Endodermal cell (in vitro differentiated cells): ENCODE measurements at regions not wholly inside any gene's neighbourhood (a gene's known extent, or its start where the extent isn't known, plus 50 kb on each side); places are given as distances from the start of the nearest gene placed in this dataset.

Source experiments
- DNase-seq: peaks from one replicate; pipeline ENCODE4 v3.0.0-alpha.2; 2017
- H3K27ac ChIP-seq: 2 replicates; pipeline ENCODE4 v1.5.1; 2013; ENCODE audit warnings: mild to moderate bottlenecking, low read depth, low read length, moderate library complexity
- H3K27me3 ChIP-seq: 2 replicates; pipeline ENCODE4 v1.6.1; 2013; ENCODE audit warnings: mild to moderate bottlenecking, low read length, moderate library complexity; ENCODE audit not compliant: insufficient read depth, control insufficient read depth, poor library complexity, severe bottlenecking
- H3K36me3 ChIP-seq: 2 replicates; pipeline ENCODE4 v1.7.0; 2013; ENCODE audit warnings: mild to moderate bottlenecking, low read length, moderate library complexity; ENCODE audit not compliant: control insufficient read depth, insufficient read depth
- H3K4me1 ChIP-seq: one replicate; pipeline ENCODE4 v1.7.0; 2013; ENCODE audit warnings: low read length; ENCODE audit not compliant: control insufficient read depth, insufficient read depth
- H3K4me3 ChIP-seq: 2 replicates; pipeline ENCODE4 v1.5.1; 2013; ENCODE audit warnings: mild to moderate bottlenecking, low read length, moderate library complexity
- H3K9ac ChIP-seq: 2 replicates; pipeline ENCODE4 v1.6.1; 2013; ENCODE audit warnings: mild to moderate bottlenecking, low read length, moderate library complexity; ENCODE audit not compliant: poor library complexity, severe bottlenecking; ENCODE audit errors: extremely low read depth
- H3K9me3 ChIP-seq: 2 replicates; pipeline ENCODE4 v1.6.1; 2013; ENCODE audit warnings: mild to moderate bottlenecking, low read length, moderate library complexity; ENCODE audit not compliant: control insufficient read depth
- H3K27ac Mint-ChIP-seq: 2 replicates; pipeline ENCODE4 v1.8.0; 2020; ENCODE audit warnings: mixed read lengths
- H3K27me3 Mint-ChIP-seq: 2 replicates; pipeline ENCODE4 v1.8.0; 2021; ENCODE audit warnings: mild to moderate bottlenecking, mixed read lengths; ENCODE audit not compliant: insufficient read depth
- H3K36me3 Mint-ChIP-seq: 2 replicates; pipeline ENCODE4 v1.8.0; 2020; ENCODE audit warnings: low read depth, mixed read lengths
- H3K4me1 Mint-ChIP-seq: 2 replicates; pipeline ENCODE4 v1.8.0; 2020; ENCODE audit warnings: mixed read lengths
- H3K4me3 Mint-ChIP-seq: 2 replicates; pipeline ENCODE4 v1.8.0; 2020; ENCODE audit warnings: mild to moderate bottlenecking, moderate library complexity, mixed read lengths
- H3K9me3 Mint-ChIP-seq: 2 replicates; pipeline ENCODE4 v1.8.0; 2020; ENCODE audit warnings: mild to moderate bottlenecking, mixed read lengths
- WGBS, 2 experiments: methylation state at CpG; one replicate each; pipeline versions ENCODE4 v1.1.5 to v1.1.7; 2013; ENCODE audit warnings: missing lambda C conversion rate in 2 of 2, mixed read lengths in 1 of 2; ENCODE audit not compliant: insufficient coverage in 1 of 2, insufficient read length in 1 of 2; 5-methylcytosine and 5-hydroxymethylcytosine counted together
- TF ChIP-seq, protein P1 (sequence below): fragments of 200-600 bp; sonication (generic); conservative IDR thresholded peaks from 2 replicates; pipeline ENCODE4 v1.5.0; 2021; ENCODE audit warnings: antibody characterized with exemption, mild to moderate bottlenecking

GRCh38 chr1:192869308-192869940 lies 60.6 kb downstream of the RGS2 start:
- Histone ChIP-seq H3K36me3 (no peaks in the 10 kb centered on the region), H3K4me1 (no peaks in the 10 kb centered on the region), H3K27ac (no peak overlapping the region), H3K4me3 (no peak overlapping the region), H3K9ac (no peak overlapping the region), H3K9me3 (no peaks in the 10 kb centered on the region), H3K27me3 (no peaks in the 10 kb centered on the region)
- Mint-ChIP-seq H3K27ac (no peak overlapping the region), H3K4me1 (peaks cover 9% of the 10 kb centered on the region), H3K27me3 (no peaks in the 10 kb centered on the region), H3K4me3 (no peak overlapping the region), H3K36me3 (no peaks in the 10 kb centered on the region), H3K9me3 (no peaks in the 10 kb centered on the region)
- no peak for DNase-seq
- TF ChIP-seq, protein P1, sequence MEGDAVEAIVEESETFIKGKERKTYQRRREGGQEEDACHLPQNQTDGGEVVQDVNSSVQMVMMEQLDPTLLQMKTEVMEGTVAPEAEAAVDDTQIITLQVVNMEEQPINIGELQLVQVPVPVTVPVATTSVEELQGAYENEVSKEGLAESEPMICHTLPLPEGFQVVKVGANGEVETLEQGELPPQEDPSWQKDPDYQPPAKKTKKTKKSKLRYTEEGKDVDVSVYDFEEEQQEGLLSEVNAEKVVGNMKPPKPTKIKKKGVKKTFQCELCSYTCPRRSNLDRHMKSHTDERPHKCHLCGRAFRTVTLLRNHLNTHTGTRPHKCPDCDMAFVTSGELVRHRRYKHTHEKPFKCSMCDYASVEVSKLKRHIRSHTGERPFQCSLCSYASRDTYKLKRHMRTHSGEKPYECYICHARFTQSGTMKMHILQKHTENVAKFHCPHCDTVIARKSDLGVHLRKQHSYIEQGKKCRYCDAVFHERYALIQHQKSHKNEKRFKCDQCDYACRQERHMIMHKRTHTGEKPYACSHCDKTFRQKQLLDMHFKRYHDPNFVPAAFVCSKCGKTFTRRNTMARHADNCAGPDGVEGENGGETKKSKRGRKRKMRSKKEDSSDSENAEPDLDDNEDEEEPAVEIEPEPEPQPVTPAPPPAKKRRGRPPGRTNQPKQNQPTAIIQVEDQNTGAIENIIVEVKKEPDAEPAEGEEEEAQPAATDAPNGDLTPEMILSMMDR: no peak
- WGBS, 2 experiments: 88 to 100% methylated on average over 1 to 4 of the region's 4 CpGs

GRCh38 chr1:192872010-192872409 lies 63.2 kb downstream of the RGS2 start:
- H3K36me3 Mint-ChIP-seq: no peaks in the 10 kb centered on the region
- no peaks in the 10 kb centered on the region for H3K36me3 ChIP-seq
- H3K27ac ChIP-seq: no peak overlapping the region
- no peak overlapping the region for H3K27ac Mint-ChIP-seq
- H3K4me1 ChIP-seq: peaks cover 6% of the 10 kb centered on the region
- no peak for DNase-seq
- no peaks in the 10 kb centered on the region for H3K9me3 Mint-ChIP-seq
- 80 to 93% methylated on average over 1 to 3 of the region's 3 CpGs for WGBS, 2 experiments
- H3K9me3 ChIP-seq: no peaks in the 10 kb centered on the region
- no peaks in the 10 kb centered on the region for H3K27me3 Mint-ChIP-seq
- TF ChIP-seq, protein P1: no peak
- H3K4me3 Mint-ChIP-seq: no peak overlapping the region
- H3K4me1 Mint-ChIP-seq: peaks cover 20% of the 10 kb centered on the region
- H3K9ac ChIP-seq: no peak overlapping the region
- no peaks in the 10 kb centered on the region for H3K27me3 ChIP-seq
- H3K4me3 ChIP-seq: no peak overlapping the region

DNA sequence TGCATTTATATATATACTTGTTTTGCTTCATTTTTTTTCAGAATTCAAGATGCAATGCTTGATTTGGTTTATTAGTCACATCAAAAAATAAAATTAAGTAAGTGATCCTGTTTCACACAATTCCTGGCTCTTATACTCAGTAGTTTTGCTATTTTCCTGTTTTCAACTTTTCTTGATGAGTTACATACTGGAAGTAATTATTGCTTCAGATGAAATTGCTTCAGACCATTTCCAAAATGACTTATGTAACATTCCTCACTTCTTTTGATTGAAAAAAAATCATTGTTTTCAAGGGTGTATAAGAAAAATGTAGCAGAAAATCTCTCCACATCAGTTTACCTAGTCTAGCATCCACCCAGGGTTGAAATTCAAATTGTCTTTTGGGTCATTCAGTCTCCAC lies 65.0 kb downstream of the RGS2 start:
- Mint-ChIP-seq H3K4me1 (peaks cover 20% of the 10 kb centered on the region), H3K4me3 (no peak overlapping the region)
- no peaks in the 10 kb centered on the region for H3K36me3 ChIP-seq

More for the DNA sequence above, 65.0 kb downstream of the RGS2 start:
- no peak overlapping the region for H3K4me3 ChIP-seq
- Mint-ChIP-seq H3K9me3 (no peaks in the 10 kb centered on the region), H3K27me3 (peaks cover 7% of the 10 kb centered on the region), H3K36me3 (no peaks in the 10 kb centered on the region), H3K27ac (no peak overlapping the region)
- peaks cover 11% of the 10 kb centered on the region for H3K27me3 ChIP-seq
- no peaks in the 10 kb centered on the region for H3K9me3 ChIP-seq
- TF ChIP-seq, protein P1: no peak
- DNase-seq: no peak
- peaks cover 6% of the 10 kb centered on the region for H3K4me1 ChIP-seq
- H3K27ac ChIP-seq: no peak overlapping the region
- no peak overlapping the region for H3K9ac ChIP-seq
